ENCODE measurements at regions not wholly inside any gene's neighbourhood (a gene's known extent, or its start where the extent isn't known, plus 50 kb on each side); places are given as distances from the start of the nearest gene placed in this dataset.

DNA sequence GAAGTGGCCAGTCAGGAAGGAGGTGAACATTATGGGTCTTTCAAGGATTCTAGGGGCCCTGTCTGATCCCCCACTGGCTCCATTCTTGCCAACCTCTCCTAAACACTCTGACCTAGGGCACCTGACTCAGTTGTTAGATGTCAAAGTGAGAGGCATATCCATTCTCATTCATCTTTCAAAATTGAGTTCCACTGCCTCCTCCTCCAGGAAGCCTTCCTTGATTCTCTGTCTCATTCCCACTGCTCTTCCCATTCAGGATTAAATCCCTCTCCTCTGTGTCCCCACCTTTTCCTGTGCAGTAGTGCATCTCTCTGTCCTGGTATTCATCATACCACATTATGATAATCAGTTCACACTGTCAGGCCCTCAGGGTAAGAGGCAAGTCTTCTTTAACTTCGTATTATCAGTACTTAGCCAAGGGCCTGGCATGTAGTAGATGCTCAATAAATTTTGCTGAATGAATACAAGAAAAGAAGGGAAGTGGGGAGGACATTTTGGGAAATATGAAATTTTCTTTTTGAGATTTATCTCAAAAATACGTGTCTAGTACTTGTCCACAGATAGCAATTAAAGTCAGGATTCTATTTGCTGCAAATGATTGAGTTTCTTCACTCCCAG, 61.8 kb upstream of the ITPKB start:
- peak overlapping the region in 1 of 12 donors; percentile 80 for H3K27ac ChIP-seq
- no peak overlapping the region for H3K4me3 ChIP-seq
- ATAC-seq (no peak), DNase-seq (no peak)
- TF ChIP-seq, protein P1, sequence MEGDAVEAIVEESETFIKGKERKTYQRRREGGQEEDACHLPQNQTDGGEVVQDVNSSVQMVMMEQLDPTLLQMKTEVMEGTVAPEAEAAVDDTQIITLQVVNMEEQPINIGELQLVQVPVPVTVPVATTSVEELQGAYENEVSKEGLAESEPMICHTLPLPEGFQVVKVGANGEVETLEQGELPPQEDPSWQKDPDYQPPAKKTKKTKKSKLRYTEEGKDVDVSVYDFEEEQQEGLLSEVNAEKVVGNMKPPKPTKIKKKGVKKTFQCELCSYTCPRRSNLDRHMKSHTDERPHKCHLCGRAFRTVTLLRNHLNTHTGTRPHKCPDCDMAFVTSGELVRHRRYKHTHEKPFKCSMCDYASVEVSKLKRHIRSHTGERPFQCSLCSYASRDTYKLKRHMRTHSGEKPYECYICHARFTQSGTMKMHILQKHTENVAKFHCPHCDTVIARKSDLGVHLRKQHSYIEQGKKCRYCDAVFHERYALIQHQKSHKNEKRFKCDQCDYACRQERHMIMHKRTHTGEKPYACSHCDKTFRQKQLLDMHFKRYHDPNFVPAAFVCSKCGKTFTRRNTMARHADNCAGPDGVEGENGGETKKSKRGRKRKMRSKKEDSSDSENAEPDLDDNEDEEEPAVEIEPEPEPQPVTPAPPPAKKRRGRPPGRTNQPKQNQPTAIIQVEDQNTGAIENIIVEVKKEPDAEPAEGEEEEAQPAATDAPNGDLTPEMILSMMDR (IDR thresholded peaks at IDR 0.05): no peak
- no peak for TF ChIP-seq POLR2A (IDR thresholded peaks at IDR 0.05)
- H3K36me3 ChIP-seq: no peaks in the 10 kb centered on the region
- WGBS, 4 donors: 82 to 86% (median 83%) methylated on average over 2 of the region's 2 CpGs
- peaks cover 0 to 15% (median 6%) of the 10 kb centered on the region in 12 donors for H3K4me1 ChIP-seq
- H3K27me3 ChIP-seq: no peaks in the 10 kb centered on the region
- intact Hi-C loops (cut with DNase I): loop anchor here in 2 of 10 donors (5.0 to 10.0 kb wide), 2 partner anchors 34 to 46 kb away; no protein-coding TSS in a partner anchor
- no peaks in the 10 kb centered on the region for H3K9me3 ChIP-seq

DNA sequence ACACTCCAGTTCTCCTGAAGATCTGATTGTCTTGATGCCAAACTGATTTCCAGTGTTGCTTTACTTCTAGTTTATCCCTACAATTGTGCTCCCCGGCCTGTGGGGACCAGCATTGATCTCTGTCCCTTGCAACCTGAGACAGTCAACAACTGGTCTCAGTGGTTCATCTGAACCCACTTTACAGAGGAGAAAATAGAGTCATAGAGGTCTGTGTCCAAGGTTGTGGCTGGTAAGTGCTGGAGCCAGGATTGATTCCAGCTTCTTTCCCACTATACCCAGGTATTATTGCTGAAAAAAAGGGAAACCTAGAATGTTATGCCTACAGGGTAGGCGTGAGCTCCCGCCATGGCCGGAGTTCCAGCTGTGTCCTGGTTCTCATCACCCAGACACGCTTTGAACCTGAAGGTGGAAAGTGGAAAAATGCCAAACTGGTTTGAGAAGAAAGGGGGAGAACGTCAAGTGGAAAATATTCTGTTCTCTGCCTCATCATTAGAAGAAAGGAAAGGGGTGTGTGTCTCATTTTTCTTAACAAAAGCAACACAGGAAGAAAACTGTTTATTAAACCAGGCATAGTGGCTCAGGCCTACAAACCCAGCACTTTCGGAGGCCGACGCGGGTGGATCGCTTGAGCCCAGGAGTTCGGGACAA, 60.7 kb upstream of the ITPKB start:
- intact Hi-C loops (cut with DNase I): loop anchor here in 2 of 10 donors (5.0 to 10.0 kb wide), 2 partner anchors 32 to 45 kb away; no protein-coding TSS in a partner anchor
- peaks cover 0 to 15% (median 6%) of the 10 kb centered on the region in 12 donors for H3K4me1 ChIP-seq
- no peaks in the 10 kb centered on the region for H3K9me3 ChIP-seq
- TF ChIP-seq, protein P1 (IDR thresholded peaks at IDR 0.05): no peak
- H3K27ac ChIP-seq: peak overlapping the region in 10 of 12 donors; percentile 4 to 80 (median 52)
- WGBS, 4 donors: 42 to 65% (median 57%) methylated on average over 12 of the region's 12 CpGs
- no peaks in the 10 kb centered on the region for H3K27me3 ChIP-seq
- H3K36me3 ChIP-seq: no peaks in the 10 kb centered on the region
- ATAC-seq (peak in 3 of 4 donors; percentile 27 to 61 (median 57)), DNase-seq (no peak)
- no peak overlapping the region for H3K4me3 ChIP-seq

DNA sequence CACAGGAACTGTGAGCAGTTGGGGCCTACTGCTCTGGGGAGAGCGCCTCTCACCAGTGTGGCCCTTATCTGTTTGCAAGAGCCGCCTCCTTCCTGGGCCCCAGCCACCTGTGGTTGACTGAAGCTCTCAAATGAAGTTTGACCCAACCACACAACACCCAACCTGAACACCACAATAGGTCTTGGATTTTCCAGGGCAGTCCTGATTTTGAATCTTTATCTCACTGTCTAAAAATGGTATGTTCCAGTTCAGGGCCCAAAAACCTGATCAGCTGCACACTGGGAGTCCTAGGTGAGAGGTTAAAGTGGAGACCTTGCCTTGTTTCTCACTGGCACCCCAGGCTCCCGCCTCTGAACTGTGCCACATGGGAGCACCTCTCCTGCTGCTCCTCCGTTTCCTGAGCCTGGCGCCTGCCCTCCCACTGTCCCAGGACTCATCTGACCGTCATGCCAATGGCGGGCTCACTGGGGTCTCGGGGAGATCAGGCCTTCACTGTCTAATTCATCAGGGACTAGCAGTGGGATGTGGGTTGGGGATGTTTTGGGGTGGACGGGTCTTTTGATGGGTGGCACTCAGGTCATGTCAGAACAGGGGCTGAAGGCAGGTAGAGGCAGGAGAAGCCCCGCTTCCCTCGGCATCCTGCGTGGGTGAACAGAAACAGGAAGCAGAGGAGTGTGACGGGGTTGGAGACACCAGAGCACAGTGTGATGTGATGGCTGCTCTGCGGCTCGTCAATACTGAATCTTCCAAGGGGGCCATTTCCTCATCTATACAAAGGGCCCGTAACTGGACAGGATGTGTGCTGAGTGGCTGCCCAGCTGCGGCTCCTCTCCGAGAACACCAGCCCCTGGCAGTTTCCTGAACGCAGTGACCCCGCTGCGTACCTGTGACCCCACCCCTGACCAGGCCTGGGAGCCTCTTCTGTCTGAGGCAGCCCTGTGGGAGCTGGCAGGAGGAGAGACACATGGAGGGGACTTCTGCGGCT, 59.6 kb upstream of the ITPKB start:
- Histone ChIP-seq H3K27me3 (no peaks in the 10 kb centered on the region), H3K4me3 (no peak overlapping the region), H3K27ac (peak overlapping the region in 9 of 12 donors; percentile 4 to 80 (median 54)), H3K36me3 (no peaks in the 10 kb centered on the region), H3K4me1 (peaks cover 0 to 15% (median 6%) of the 10 kb centered on the region in 12 donors), H3K9me3 (no peaks in the 10 kb centered on the region)
- WGBS, 4 donors: 62 to 72% (median 70%) methylated on average over 18 to 22 of the region's 22 CpGs
- intact Hi-C loops (cut with DNase I): no loop called here
- DNase-seq (peak in 1 of 5 donors; percentile 20), ATAC-seq (peak; percentile 46 to 87 (median 50))
- TF ChIP-seq, protein P1 (IDR thresholded peaks at IDR 0.05): no peak
- no peak for TF ChIP-seq POLR2A (IDR thresholded peaks at IDR 0.05)

Measured in heart left ventricle (tissue), 16 donors.